K562 (cell line): ENCODE measurements at regions not wholly inside any gene's neighbourhood (a gene's known extent, or its start where the extent isn't known, plus 50 kb on each side); places are given as distances from the start of the nearest gene placed in this dataset.

Source experiments
- ATAC-seq: fragments of 200-7000 bp; cut with Tn5 transposase; 3 replicates; pipeline ENCODE4 v1.9.1; 2020; ENCODE audit warnings: moderate library complexity
- BruUV-seq: library from RNA; stranded (reverse); fragments of 400-500 nt; replicated peaks from 2 replicates; lab custom pipeline; 2021; lab: Mats Ljungman, UMichigan
- CTCF ChIA-PET: fragments of 300-600 bp; formaldehyde crosslinking; extraction: SDS; loops from one replicate; lab custom pipeline; 2021; ENCODE audit warnings: low intra/inter-chr PET ratio; lab: Yijun Ruan, JAX
- POLR2A ChIA-PET: fragments of 300-600, 350-650 bp; sonication (Branson Sonifier 250); formaldehyde crosslinking; extraction: SDS; loops from one replicate; lab custom pipeline; 2021; ENCODE audit warnings: antibody characterized with exemption, inconsistent platforms; lab: Yijun Ruan, JAX
- DNase-seq, 4 experiments: peaks; one replicate each; pipeline versions ENCODE4 v3.0.0 to v3.0.0-alpha.2; 2011 to 2018; ENCODE audit warnings: low spot score in 3 of 4, mixed read lengths in 3 of 4; ENCODE audit errors: extremely low read depth in 1 of 4
- FAIRE-seq: peaks from 2 replicates; lab custom pipeline; 2011; peaks lifted over from hg19 to GRCh38; lab: Jason Lieb, UNC
- H2AFZ ChIP-seq: 2 replicates; pipeline ENCODE4 v1.6.0; 2011; ENCODE audit warnings: low read depth, low read length, control low read depth, inconsistent platforms
- H3K27ac ChIP-seq: fragments of 200-600 bp; 3 replicates; pipeline ENCODE4 v1.8.0; 2011; ENCODE audit warnings: low read depth, mild to moderate bottlenecking, control low read depth, inconsistent platforms, low read length, moderate library complexity, mixed read lengths; ENCODE audit errors: extremely low read depth
- H3K27me3 ChIP-seq, 2 experiments: fragments of 300-600 bp in 1 of 2; 2 replicates in 1 of 2; 3 replicates in 1 of 2; pipeline versions ENCODE4 v1.6.0 to v1.8.0; 2011; ENCODE audit warnings: inconsistent platforms in 2 of 2, low read length in 2 of 2, mild to moderate bottlenecking in 1 of 2, mixed read lengths in 1 of 2, moderate library complexity in 1 of 2; ENCODE audit not compliant: control insufficient read depth in 2 of 2, insufficient read depth in 2 of 2
- H3K36me3 ChIP-seq: fragments of 300-600 bp; 3 replicates; pipeline ENCODE4 v1.8.0; 2011; ENCODE audit warnings: mild to moderate bottlenecking, low read length, inconsistent platforms; ENCODE audit not compliant: control insufficient read depth, insufficient read depth
- H3K4me1 ChIP-seq, 2 experiments: fragments of 200-600 bp in 1 of 2; replicated peaks in 1 of 2; 2 replicates in 1 of 2; 3 replicates in 1 of 2; pipeline versions ENCODE4 v1.5.1 to v1.8.0; 2011; ENCODE audit warnings: inconsistent platforms in 2 of 2, low read length in 2 of 2, mild to moderate bottlenecking in 1 of 2, mixed read lengths in 1 of 2, moderate library complexity in 1 of 2; ENCODE audit not compliant: control insufficient read depth in 2 of 2, insufficient read depth in 2 of 2
- H3K4me2 ChIP-seq: 2 replicates; pipeline ENCODE4 v1.6.1; 2011; ENCODE audit warnings: low read length, control low read depth, inconsistent platforms, mixed read lengths; ENCODE audit not compliant: insufficient read depth
- H3K4me3 ChIP-seq: fragments of 200-600 bp; sonication (generic), shearing (Covaris generic); 2 replicates; pipeline ENCODE4 v1.5.1; 2016; ENCODE audit warnings: control low read depth, inconsistent platforms
- H3K79me2 ChIP-seq: fragments of 200-600 bp; 3 replicates; pipeline ENCODE4 v1.8.0; 2011; ENCODE audit warnings: low read length, inconsistent platforms; ENCODE audit not compliant: control insufficient read depth, insufficient read depth
- H3K9ac ChIP-seq, 2 experiments: 2 replicates each; pipeline versions ENCODE4 v1.6.0 to v1.6.1; 2011; ENCODE audit warnings: low read depth in 2 of 2, low read length in 2 of 2, control low read depth in 1 of 2, inconsistent platforms in 1 of 2, mild to moderate bottlenecking in 1 of 2, mixed read lengths in 1 of 2; ENCODE audit not compliant: insufficient read depth in 1 of 2
- H3K9me1 ChIP-seq: one replicate; pipeline ENCODE4 v1.6.0; 2011; ENCODE audit warnings: inconsistent platforms, mild to moderate bottlenecking, low read length, moderate library complexity; ENCODE audit not compliant: control insufficient read depth, insufficient read depth
- H3K9me3 ChIP-seq: replicated peaks from 2 replicates; pipeline ENCODE4 v1.5.1; 2011; ENCODE audit warnings: low read depth, low read length, inconsistent platforms; ENCODE audit not compliant: control insufficient read depth, insufficient read depth
- H4K20me1 ChIP-seq: replicated peaks from 2 replicates; pipeline ENCODE4 v1.6.1; 2011; ENCODE audit warnings: low read length, inconsistent platforms, mixed read lengths; ENCODE audit not compliant: control insufficient read depth, insufficient read depth
- ARID2 ChIP-seq: fragments of 450-650 bp; IDR thresholded peaks from 2 replicates; pipeline ENCODE4 v1.6.1; 2017; ENCODE audit warnings: antibody characterized with exemption, mild to moderate bottlenecking
- GABPB1 ChIP-seq: sonication (generic); formaldehyde crosslinking; IDR thresholded peaks from 2 replicates; pipeline ENCODE4 v1.8.0; 2022; ENCODE audit warnings: mild to moderate bottlenecking, missing genetic modification reagents
- MIER1 ChIP-seq: fragments of 450-650 bp; IDR thresholded peaks from 2 replicates; pipeline ENCODE4 v1.6.1; 2016; ENCODE audit warnings: antibody characterized with exemption, mild to moderate bottlenecking, low read depth
- SMAD4 ChIP-seq: fragments of 250-450 bp; sonication (Bioruptor Pico); conservative IDR thresholded peaks from 2 replicates; pipeline ENCODE4 v1.8.0; 2021; ENCODE audit warnings: inconsistent platforms, mild to moderate bottlenecking, moderate library complexity
- TAF15 ChIP-seq: fragments of 200-400 bp; formaldehyde crosslinking; IDR thresholded peaks from 2 replicates; pipeline ENCODE4 v1.6.1; 2017; ENCODE audit warnings: mild to moderate bottlenecking, low read depth, low read length, moderate library complexity
- ZBTB33 ChIP-seq: sonication (generic); formaldehyde crosslinking; IDR thresholded peaks from 2 replicates; pipeline ENCODE4 v1.8.1; 2023; ENCODE audit warnings: mild to moderate bottlenecking, missing genetic modification reagents
- ZNF316 ChIP-seq: fragments of 450-650 bp; IDR thresholded peaks from 2 replicates; pipeline ENCODE4 v1.6.1; 2016
- ZNF77 ChIP-seq: fragments of 250-450 bp; sonication (Bioruptor Pico); IDR thresholded peaks from 2 replicates; pipeline ENCODE4 v1.5.0; 2020
- WGBS: fragments of 100-300 bp; shearing (Covaris generic); methylation state at CpG from one replicate; pipeline ENCODE4 v1.1.6; 2016; ENCODE audit warnings: low coverage, mixed read lengths; ENCODE audit not compliant: insufficient coverage; ENCODE audit errors: missing lambda C conversion rate; 5-methylcytosine and 5-hydroxymethylcytosine counted together
- in situ Hi-C: fragments of 300-500 bp; cut with MboI; formaldehyde crosslinking; loops from 4 replicates; pipeline ENCODE4 v1.15.0; 2018; ENCODE audit warnings: inconsistent platforms, mixed read lengths
- intact Hi-C: fragments of 100-400 bp; cut with micrococcal nuclease; formaldehyde crosslinking; loops from 2 replicates; pipeline ENCODE4 v1.14.2; 2022

- Histone ChIP-seq H3K9me3 (no peaks in the 10 kb centered on the region), H3K79me2 (no peaks in the 10 kb centered on the region), H3K9me1 (no peaks in the 10 kb centered on the region), H3K9ac (no peak overlapping the region), H2AFZ (no peak overlapping the region), H3K4me1 (no peaks in the 10 kb centered on the region), H3K27ac (no peak overlapping the region), H4K20me1 (no peaks in the 10 kb centered on the region), H3K4me2 (no peak overlapping the region), H3K27me3 (peaks cover 0 to 5% of the 10 kb centered on the region in 2 experiments; a peak in 1 of 5 replicates), H3K36me3 (no peaks in the 10 kb centered on the region), H3K4me3 (no peak overlapping the region)
- no peak for TF ChIP-seq ARID2
- TF ChIP-seq SMAD4 (CRISPR knock-in tag) = no peak
- TF ChIP-seq ZNF316 = no peak
- TF ChIP-seq ZBTB33 (CRISPR knock-in tag) = no peak
- TF ChIP-seq ZNF77 (CRISPR knock-in tag) = no peak
- no peak for TF ChIP-seq TAF15
- no peak for TF ChIP-seq MIER1
- no peak for TF ChIP-seq GABPB1 (CRISPR knock-in tag)
- FAIRE-seq = no peak
- ATAC-seq = no peak
- 3% methylated on average over 4 of the region's 4 CpGs for WGBS
- no TSS peak for BruUV-seq
- POLR2A ChIA-PET = interaction anchor here (0.7 kb wide), 1 partner anchor 29 kb away, joined by 3 read pairs; no protein-coding TSS in a partner anchor
- DNase-seq = no peak
- CTCF ChIA-PET = no interaction called here
- intact Hi-C loops = no loop called here
- in situ Hi-C loops = no loop called here
Observed at GRCh38 chr7:68065581-68065980, 1068.9 kb downstream of the TYW1 start.
